ENCODE measurements at regions not wholly inside any gene's neighbourhood (a gene's known extent, or its start where the extent isn't known, plus 50 kb on each side); places are given as distances from the start of the nearest gene placed in this dataset.

DNA sequence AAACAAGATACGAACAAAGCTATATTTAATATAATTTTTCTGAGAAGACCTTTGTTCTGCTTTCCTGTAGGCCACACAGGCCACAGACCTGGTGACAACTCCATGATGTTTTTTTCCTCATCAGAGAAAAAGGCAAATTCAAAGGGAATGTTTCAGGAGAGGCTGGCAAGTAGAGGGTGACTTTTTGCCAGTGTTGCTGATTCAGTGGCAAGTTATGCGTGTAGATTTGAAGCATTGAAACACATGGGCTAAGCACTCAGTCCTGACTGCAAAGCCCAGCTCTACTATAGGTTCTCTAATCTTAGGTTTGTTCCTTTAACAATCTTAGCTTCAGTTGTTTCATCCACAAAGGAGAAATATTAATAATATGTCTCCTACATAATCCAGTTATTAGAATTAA is 499.8 kb downstream of the SUCLG1 start:
- TF ChIP-seq POLR2A (IDR thresholded peaks at IDR 0.05; ENCODE audit: low read length) (no peak), RNF2 (IDR thresholded peaks at IDR 0.05; ENCODE audit: borderline replicate concordance, low read depth) (no peak), EP300 (IDR thresholded peaks at IDR 0.05) (no peak), CEBPB (IDR thresholded peaks at IDR 0.05) (no peak), CHD4 (IDR thresholded peaks at IDR 0.05; ENCODE audit: borderline replicate concordance) (no peak), POLR2AphosphoS2 (conservative IDR thresholded peaks at IDR 0.05; ENCODE audit: low read length) (no peak), MAFK (IDR thresholded peaks at IDR 0.05; ENCODE audit: partially characterized antibody) (no peak)
- TF ChIP-seq, protein P1, sequence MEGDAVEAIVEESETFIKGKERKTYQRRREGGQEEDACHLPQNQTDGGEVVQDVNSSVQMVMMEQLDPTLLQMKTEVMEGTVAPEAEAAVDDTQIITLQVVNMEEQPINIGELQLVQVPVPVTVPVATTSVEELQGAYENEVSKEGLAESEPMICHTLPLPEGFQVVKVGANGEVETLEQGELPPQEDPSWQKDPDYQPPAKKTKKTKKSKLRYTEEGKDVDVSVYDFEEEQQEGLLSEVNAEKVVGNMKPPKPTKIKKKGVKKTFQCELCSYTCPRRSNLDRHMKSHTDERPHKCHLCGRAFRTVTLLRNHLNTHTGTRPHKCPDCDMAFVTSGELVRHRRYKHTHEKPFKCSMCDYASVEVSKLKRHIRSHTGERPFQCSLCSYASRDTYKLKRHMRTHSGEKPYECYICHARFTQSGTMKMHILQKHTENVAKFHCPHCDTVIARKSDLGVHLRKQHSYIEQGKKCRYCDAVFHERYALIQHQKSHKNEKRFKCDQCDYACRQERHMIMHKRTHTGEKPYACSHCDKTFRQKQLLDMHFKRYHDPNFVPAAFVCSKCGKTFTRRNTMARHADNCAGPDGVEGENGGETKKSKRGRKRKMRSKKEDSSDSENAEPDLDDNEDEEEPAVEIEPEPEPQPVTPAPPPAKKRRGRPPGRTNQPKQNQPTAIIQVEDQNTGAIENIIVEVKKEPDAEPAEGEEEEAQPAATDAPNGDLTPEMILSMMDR (IDR thresholded peaks at IDR 0.05) = no peak
- TF ChIP-seq, protein P2, sequence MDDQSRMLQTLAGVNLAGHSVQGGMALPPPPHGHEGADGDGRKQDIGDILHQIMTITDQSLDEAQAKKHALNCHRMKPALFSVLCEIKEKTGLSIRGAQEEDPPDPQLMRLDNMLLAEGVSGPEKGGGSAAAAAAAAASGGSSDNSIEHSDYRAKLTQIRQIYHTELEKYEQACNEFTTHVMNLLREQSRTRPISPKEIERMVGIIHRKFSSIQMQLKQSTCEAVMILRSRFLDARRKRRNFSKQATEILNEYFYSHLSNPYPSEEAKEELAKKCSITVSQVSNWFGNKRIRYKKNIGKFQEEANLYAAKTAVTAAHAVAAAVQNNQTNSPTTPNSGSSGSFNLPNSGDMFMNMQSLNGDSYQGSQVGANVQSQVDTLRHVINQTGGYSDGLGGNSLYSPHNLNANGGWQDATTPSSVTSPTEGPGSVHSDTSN (IDR thresholded peaks at IDR 0.05) = no peak
